Type B pancreatic cell (in vitro differentiated cells): ENCODE measurements at regions not wholly inside any gene's neighbourhood (a gene's known extent, or its start where the extent isn't known, plus 50 kb on each side); places are given as distances from the start of the nearest gene placed in this dataset.

ENCODE experiments used
- DNase-seq: peaks from one replicate; pipeline ENCODE4 v3.0.0; 2021; ENCODE audit warnings: mixed read lengths; ENCODE audit not compliant: unreplicated experiment; ENCODE audit errors: extremely low spot score
- H3K27ac Mint-ChIP-seq: 2 replicates; pipeline ENCODE4 v1.8.0; 2021; ENCODE audit warnings: mild to moderate bottlenecking, mixed read lengths
- H3K27me3 Mint-ChIP-seq: 2 replicates; pipeline ENCODE4 v1.8.0; 2021; ENCODE audit warnings: mixed read lengths
- H3K36me3 Mint-ChIP-seq: 2 replicates; pipeline ENCODE4 v1.8.0; 2021; ENCODE audit warnings: mixed read lengths
- H3K4me1 Mint-ChIP-seq: one replicate; pipeline ENCODE4 v1.8.0; 2021; ENCODE audit warnings: mixed read lengths; ENCODE audit not compliant: unreplicated experiment
- H3K4me3 Mint-ChIP-seq: 2 replicates; pipeline ENCODE4 v1.8.0; 2021; ENCODE audit warnings: mild to moderate bottlenecking, mixed read lengths
- H3K9me3 Mint-ChIP-seq: 2 replicates; pipeline ENCODE4 v1.8.0; 2021; ENCODE audit warnings: mixed read lengths
- CTCF ChIP-seq: fragments of 200-600 bp; sonication (generic); conservative IDR thresholded peaks from 2 replicates; pipeline ENCODE4 v1.5.0; 2021; ENCODE audit warnings: antibody characterized with exemption, mild to moderate bottlenecking

- no peak overlapping the region for H3K4me3 Mint-ChIP-seq
Observed at GRCh38 chr3:132788301-132788671, 66.1 kb upstream of the NPHP3 start.

GRCh38 chr3:132787616-132788300 lies 65.5 kb upstream of the NPHP3 start:
- Mint-ChIP-seq H3K4me1 (no peaks in the 10 kb centered on the region), H3K27me3 (peaks cover 14% of the 10 kb centered on the region), H3K27ac (no peak overlapping the region), H3K4me3 (no peak overlapping the region), H3K36me3 (no peaks in the 10 kb centered on the region), H3K9me3 (no peaks in the 10 kb centered on the region)
- TF ChIP-seq CTCF = no peak
- DNase-seq = no peak

More at GRCh38 chr3:132788301-132788671, 66.1 kb upstream of the NPHP3 start:
- Mint-ChIP-seq H3K27me3 (peaks cover 17% of the 10 kb centered on the region), H3K36me3 (no peaks in the 10 kb centered on the region), H3K27ac (no peak overlapping the region), H3K9me3 (no peaks in the 10 kb centered on the region), H3K4me1 (no peaks in the 10 kb centered on the region)
- no peak for TF ChIP-seq CTCF
- no peak for DNase-seq

DNA sequence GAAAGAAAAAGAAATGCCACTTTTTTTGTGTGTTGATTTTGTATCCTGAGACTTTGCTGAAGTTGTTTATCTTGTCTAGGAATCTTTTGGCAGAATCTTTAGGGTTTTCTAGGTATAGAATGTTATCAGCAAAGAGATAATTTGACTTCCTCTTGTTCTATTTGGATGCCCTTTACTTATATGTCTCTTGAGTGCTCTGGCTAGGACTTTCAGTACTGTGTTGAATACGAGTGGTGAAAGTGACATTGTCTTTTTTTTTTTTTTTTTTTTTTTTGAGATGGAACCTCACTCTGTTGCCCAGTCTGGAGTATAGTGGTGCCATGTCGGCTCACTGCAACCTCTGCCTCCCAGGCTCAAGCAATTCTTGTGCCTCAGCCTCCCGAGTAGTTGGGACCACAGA lies 64.7 kb upstream of the NPHP3 start:
- Mint-ChIP-seq H3K4me3 (no peak overlapping the region), H3K36me3 (no peaks in the 10 kb centered on the region), H3K27ac (no peak overlapping the region), H3K27me3 (peaks cover 14% of the 10 kb centered on the region), H3K9me3 (no peaks in the 10 kb centered on the region), H3K4me1 (no peaks in the 10 kb centered on the region)
- DNase-seq = no peak
- TF ChIP-seq CTCF = no peak

- TF ChIP-seq CTCF = no peak
- no peak overlapping the region for H3K4me3 Mint-ChIP-seq
- H3K27ac Mint-ChIP-seq = no peak overlapping the region
- no peaks in the 10 kb centered on the region for H3K4me1 Mint-ChIP-seq
- no peaks in the 10 kb centered on the region for H3K27me3 Mint-ChIP-seq
- H3K9me3 Mint-ChIP-seq = no peaks in the 10 kb centered on the region
- H3K36me3 Mint-ChIP-seq = no peaks in the 10 kb centered on the region
- no peak for DNase-seq
Observed at GRCh38 chr3:132785292-132785691, 63.1 kb upstream of the NPHP3 start.

DNA sequence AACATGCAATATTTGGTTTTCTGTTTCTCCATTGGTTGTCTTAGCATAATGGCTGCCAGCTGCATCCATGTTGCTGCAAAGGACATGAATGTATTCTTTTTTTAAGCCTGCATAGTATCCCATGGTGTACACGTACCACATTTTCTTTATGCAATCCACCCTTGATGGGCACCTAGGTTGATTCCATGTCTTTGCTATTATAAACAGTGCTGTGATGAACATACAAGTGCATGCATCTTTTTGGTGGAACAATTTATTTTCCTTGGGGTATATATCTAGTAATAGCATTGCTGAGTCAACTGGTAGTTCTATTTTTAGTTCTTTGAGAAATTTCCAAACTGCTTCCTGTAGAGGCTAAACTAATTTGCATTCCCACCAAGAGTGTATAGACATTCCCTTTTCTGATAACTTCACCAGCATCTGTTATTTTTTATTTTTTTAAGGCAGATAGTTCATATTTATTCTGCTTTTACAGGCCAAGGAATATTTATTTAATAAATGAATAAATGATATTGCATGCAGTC lies 62.4 kb upstream of the NPHP3 start:
- H3K4me1 Mint-ChIP-seq = no peaks in the 10 kb centered on the region
- H3K36me3 Mint-ChIP-seq = no peaks in the 10 kb centered on the region
- no peak overlapping the region for H3K4me3 Mint-ChIP-seq
- no peak for DNase-seq
- no peak overlapping the region for H3K27ac Mint-ChIP-seq
- no peaks in the 10 kb centered on the region for H3K27me3 Mint-ChIP-seq
- no peaks in the 10 kb centered on the region for H3K9me3 Mint-ChIP-seq
- TF ChIP-seq CTCF = no peak
